GM21619 (cell line): ENCODE measurements at regions not wholly inside any gene's neighbourhood (a gene's known extent, or its start where the extent isn't known, plus 50 kb on each side); places are given as distances from the start of the nearest gene placed in this dataset.

Experiments
- ATAC-seq: cut with Tn5 transposase; IDR thresholded peaks from one replicate; pipeline ENCODE4 v1.9.1; 2021; ENCODE audit not compliant: unreplicated experiment

DNA sequence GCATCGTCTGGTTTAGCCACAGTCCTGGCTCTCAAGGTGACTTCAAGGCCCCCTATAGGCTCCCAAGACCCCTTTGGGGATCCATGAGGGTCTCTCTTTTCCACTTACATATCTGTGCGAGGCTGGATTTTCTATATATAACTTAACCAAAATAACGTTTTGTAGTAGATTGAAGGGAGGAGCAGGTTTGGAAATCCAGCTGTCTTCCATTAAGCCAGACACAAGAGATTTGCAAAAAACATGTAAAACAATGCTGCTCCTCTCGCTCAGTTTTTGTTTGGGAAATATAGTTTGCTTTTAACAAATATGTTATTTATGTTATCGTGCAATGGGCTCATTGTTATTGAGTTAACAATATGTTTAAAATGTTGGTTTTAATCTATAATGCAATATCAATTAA, 811.2 kb downstream of the TYW1 start:
- no peak for ATAC-seq

DNA sequence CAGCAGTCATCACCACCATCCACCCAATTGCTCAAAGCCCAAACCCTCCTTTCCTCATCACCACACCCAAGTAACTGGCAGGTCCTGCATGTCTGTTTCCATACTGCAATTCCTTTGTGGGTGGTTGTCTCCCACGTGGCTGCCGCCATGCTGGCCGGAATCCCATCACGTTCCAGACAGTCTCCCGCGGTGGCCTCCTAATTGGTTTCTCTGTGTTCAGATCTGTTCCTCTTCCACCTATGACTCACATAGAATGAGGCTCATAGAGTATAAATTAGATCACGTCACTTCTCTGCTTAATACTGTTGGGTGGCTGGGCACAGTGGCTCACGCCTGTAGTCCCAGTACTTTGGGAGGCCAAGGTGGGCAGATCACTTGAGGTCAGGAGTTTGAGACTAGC, 813.0 kb downstream of the TYW1 start:
- ATAC-seq: no peak

DNA sequence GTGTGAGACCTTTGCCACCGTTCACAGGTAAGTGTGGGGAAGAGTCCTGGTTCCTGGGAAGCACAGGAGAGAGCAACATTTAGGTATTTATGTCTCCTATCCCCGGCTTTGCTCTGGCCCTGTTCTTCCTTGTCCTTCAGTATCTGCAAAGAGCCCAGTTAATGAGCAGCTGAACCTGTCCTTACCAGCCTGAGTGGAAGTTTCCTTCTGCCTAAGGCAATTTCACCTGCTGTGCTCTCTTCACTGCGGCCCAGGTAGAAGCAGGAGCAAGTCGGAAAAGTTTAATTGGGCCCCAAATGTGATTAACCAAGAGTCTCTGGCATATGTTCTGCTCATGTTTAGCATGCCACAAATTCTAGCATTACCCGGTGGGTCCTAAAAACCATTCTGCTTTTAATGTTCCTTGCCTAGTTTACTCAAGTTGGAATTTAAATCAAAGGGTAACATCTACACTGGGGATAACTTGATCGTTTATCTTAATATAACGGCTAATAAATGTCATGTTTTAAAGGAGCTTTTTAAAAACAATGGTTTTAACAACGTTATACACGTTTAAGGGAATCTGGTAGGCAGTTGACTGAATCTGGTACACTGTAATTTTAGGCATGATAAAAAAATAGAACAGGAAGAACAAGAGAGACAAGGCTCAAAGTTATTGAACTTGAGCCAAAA, 817.1 kb downstream of the TYW1 start:
- ATAC-seq: no peak

DNA sequence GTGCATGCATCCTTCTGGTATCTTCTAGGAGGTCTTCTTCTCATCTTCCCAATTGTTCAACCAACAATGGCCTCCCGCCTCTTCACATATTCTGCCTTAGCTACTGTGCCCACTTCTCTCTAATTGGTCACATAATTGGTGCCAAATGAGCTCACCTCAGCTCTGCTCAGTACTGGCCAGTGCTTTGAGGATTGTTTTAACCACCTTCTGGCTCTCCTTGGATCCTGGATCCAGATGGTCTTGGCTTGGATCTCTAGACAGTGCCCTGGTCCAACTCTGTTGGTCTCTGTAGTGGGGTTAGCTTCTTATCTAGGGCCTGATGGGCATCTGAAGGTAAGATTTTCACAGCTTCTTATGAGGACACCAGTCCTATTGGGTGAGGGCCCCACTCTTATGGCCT, 820.8 kb downstream of the TYW1 start:
- no peak for ATAC-seq

DNA sequence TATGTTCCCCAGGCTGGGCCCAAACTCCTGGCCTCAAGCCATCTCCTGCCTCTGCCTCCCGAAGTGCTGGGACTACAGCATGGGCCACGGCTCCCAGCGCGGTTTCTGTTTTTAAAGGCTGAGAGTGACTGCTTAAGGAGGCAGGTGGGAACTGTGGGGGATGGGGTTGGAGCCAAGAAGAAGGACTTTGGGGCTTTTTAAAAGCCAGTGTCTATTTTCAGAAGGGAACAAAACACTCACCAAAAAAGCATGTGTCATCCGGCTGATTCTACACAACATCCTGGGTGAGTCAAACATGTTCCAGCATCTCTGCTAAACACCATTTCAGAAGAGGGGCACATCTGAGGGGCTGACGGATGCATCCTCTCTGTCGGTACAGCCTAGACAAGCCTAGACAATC, 824.5 kb downstream of the TYW1 start:
- ATAC-seq: no peak

DNA sequence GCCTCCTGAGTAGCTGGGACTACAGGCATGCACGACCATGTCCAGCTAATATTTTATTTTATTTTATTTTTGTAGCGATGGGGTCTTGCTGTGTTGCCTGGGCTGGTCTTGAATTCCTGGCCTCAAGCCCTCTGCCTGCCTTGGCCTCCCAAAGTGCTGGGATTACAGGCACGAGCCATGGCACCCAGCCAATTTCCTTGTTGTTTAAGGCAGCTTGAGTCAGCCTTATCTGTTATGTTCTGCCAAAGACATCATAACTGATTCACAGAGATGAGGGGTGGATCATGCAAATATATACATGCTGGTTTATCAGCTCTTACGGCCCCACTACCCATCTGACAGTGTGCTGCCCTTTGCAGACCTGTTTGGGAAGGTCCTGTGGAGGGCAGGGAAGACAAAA, 826.7 kb downstream of the TYW1 start:
- ATAC-seq: no peak

DNA sequence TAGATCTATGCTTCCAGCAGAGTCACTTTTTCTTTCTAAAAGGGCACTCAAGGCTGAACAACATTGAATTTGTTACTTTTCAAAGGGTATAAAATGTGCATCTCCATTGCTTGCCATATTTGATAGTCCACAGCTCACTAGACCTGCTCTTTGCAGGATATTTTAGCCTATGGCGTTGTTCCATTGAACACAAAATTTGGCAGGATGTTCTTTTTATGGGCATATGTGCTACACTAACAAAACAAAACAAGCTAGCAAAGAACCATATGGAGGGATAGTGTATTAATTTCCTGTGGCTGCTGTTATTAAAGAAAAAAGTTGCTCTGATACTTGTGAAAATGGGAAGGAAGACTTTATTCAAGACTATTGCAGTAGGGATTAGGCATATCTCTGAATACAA, 828.7 kb downstream of the TYW1 start:
- no peak for ATAC-seq

DNA sequence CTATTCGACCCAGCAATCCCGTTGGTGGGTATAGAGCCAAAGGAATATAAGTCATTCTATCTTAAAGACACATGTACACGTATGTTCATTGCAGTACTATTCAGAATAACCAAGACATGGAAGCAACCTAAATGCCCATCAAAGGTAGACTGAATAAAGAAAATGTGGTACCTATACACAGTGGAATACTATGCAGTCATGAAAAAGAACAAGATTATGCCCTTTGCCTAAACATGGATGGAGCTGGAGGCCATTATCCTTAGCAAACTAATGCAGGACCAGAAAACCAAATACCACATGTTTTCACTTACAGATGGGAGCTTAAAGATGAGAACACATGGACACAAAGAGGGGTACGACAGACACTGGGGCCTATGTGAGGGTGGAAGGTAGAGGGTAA, 845.3 kb downstream of the TYW1 start:
- no peak for ATAC-seq

DNA sequence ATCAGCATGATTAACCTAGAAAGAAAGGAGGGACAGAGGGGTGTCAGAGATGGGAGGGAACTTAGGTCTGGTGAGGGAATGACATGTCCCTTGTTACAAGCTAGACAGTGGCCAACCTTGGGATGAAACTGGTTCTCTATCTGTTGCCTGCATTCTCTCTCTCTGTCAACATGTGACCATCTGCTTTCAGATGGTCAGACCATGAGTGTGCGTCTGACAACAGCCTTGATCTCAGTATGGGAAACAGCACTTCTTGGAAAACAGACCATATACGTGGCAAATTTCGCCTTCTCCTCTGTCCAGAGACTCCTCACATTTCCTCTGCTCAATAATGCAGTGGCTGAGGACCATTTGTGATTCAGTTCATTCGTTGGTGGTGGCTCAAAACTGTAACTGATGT, 845.9 kb downstream of the TYW1 start:
- ATAC-seq: no peak

DNA sequence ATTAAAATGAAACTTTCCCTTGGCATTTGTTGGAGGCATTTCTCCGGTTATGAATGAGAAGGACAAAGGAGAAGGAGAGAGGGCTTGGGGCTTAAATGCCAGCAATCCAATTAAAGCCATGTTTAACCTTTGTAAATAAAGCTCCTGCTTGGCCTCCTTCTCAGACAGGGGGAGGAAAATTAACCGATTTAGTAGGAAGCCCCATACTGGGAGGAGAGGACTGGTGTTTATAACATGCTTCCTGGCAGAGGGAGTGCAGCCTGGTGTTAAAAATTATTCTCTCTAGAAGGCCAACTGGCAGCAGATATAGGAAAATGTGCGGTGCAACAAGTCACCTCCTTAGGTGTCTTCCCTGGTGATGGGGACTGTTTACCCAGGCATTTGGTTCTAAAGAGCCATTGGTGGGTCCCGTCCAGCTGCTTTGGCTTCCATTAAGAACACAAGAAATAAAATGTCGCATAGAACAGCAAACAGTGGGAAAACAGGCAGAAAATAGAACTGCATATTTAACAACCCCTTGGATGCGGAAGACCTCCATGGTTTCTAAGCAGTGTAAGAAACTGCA, 846.5 kb downstream of the TYW1 start:
- no peak for ATAC-seq

DNA sequence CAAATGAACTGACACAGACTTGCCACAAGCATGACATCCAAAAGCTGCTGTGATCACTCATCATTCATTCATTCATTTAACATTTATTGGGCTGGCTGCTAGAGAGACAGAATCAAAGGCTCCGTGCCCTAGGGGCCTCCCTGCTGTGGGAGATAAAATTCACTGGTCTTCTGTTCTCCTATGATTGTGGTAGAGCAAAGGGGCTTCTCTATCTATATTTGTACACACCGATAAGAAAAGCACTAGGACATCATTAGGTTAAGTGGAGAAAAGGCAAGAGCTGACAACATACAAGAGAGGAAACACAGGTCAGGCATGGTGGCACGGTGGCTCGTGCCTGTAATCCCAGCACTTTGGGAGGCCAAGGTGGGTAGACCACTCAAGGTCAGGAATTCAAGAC, 847.0 kb downstream of the TYW1 start:
- no peak for ATAC-seq

DNA sequence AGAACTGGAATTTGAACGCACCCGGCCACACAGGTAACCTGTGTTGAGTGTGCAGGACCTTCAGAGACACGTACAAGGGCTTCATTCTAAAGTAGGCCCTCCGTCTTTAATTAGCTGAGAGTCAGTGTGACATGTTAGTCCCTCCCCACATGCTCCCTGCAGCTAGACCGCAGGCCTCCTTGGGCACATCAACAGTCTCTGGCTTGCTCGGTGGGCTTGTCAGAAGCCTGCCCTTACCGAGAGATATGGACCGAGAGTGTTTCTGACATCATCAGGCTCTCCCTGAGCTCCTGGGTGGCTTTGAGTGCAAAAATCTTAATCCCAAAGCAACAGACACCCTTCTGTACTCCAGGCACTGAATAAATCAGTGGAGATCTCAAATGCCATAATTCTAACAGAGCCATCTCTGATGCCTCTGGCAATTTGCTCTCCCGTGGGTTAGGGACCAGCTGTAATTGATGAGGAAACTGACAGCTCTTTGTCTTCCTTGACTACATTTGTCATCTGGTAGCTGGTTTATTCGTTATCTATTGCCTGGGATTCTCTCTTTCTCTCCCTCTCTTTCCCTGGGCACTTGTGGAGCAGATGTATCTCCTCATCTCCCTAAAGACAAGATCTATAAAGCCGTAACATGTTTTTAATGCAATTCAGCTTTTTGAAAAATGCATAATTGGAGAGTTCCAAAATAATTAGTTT, 850.6 kb downstream of the TYW1 start:
- no peak for ATAC-seq

DNA sequence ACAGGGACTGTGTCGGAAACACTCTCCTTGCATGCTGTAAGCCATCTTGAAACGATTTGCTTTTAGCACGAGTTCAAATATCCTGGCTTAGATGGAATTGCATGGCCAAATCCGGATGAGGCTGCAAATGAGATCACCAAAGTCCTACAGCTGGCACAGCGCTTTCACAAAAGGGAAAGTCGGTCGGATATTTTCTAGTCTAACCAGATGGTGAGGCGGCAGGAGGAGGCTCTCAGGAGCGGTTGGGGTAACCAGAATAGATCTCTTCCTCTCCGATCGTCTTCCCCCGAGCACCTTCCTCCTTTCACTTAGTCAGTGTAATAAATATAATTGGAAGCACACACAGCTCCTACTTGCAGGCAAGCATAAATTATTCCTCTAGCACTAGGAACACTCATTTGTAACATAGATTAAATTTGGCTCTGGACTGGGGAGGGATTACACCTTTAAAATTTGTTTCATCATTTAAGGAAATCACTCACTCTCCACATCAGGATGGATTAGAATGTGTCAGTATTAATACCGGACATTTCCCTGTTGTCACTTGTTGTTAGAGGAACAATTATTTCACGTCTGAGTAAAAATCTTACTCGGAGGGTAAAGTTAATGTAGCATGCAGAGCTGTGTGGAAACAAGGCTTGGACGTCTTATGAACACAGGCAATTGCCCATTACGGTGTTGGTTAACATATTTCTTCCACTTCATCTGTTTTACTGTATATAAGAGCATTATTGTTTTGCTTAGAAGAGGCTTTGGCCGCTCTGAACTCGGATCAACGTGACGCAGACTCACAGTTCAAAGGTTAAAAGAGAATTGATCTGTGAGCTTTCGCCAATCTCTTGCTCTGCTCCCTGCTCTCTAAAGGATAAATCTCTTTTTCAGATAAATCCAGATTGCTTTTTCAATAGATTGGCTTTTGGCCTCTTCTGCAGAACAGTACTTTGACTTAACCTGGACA, 857.9 kb downstream of the TYW1 start:
- ATAC-seq: no peak

DNA sequence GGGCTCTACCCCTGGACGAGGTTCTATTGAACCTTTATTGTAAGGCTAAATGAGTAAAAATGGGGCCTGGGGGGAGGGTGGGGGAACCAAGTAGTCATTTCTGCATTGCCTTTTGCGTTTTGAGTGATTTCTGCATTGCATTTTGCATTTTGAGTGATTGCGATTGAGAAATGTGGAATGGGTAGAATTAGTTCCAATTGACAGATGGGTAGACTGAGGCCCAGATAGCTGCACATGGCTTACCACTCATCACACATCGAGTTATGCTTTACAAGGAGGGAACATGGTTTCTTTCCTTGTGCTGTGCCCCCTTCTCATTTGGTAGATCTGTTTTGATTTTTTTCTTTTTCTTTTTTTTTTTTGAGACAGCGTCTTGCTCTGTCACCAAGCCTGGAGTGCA, 858.7 kb downstream of the TYW1 start:
- no peak for ATAC-seq

DNA sequence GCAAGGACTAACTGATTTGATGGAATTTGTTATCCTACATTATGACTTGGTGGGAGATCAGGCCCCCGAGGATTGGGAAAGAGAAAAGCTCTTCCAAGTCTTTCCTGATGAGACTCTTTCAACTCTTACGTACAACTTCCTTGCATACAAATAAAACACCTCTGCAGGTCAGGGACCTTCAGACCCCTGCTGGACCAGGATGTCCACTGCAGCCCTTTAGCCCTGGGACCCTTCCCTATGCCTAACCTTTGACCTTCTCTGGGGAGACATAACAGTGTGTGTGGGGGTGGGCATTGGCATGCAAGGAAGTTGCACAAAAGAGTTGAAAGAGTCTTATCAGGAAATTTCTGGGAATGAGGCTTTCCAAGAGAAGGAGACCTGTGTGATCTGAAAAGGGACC, 859.4 kb downstream of the TYW1 start:
- no peak for ATAC-seq

DNA sequence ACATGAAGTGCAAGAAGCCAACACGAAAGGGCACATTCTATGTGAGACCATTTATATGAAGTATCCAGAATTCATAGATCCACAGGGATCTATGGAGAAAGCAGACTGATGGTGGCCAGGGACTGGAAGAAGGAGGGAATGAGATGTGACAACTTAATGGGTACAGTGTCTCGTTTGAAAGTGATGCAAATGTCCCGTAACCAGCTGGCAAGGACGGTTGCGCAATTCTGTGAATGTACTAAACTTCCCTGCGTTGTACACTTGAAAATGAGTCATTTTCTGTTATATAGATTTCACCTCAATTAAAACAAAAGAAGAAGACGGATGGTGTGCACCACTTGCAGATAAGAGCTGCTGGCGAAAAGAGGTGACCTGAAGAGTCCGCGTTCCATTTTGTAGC, 861.1 kb downstream of the TYW1 start:
- no peak for ATAC-seq

DNA sequence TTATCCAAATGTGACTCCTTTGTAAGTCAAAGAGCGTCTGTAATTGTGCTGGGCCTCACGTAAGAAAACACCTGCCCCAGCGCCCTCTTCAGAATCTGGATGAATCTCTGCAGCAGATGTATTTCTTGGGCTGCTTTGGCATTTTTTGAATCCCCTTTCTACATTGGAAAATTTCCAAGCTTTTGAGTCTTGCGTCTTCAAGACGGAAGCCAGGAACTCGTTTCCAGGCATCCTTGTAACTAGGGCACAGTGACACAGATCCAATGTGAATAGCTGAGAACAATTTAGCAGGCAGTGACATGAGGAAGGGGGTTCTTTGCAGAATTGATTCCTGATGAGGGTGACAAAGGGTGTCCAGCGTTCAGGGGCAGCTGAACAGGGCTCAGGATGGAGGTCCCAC, 862.3 kb downstream of the TYW1 start:
- ATAC-seq: no peak

DNA sequence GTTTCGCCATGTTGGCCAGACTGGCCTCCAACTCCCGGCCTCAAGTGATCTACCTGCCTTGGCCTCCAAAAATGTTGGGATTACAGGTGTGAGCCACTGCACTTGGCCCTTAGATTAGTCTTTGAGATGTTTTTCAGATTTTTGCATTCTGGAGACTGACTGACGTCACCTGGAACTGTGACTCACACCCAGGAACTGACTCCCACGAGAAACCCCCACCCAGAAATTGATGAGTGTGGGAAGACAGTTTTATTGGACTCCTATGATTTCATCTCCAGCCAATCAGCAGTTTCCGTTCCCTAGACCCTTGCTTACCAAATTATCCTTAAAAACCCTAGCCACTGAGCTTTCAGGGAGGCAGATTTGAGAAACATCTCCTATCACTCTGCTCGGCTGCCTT, 867.3 kb downstream of the TYW1 start:
- no peak for ATAC-seq

DNA sequence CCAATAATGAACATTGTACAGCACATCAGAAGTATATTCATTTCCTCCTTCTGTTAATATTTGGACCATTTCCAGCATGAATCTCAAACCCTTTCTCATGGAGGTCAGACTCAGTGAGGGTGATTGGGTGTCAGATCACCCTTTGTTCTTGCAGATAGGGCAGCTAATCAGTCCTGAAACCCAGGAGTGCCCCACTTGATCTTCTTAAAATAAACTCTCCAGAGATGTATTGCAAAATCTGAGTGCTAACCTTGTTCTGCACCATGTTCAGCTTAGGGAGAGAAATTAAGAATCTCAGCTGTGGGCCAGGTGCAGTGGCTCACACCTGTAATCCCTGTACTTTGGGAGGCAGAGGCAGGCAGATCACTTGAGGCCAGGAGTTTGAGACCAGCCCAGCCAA, 869.4 kb downstream of the TYW1 start:
- ATAC-seq: no peak

DNA sequence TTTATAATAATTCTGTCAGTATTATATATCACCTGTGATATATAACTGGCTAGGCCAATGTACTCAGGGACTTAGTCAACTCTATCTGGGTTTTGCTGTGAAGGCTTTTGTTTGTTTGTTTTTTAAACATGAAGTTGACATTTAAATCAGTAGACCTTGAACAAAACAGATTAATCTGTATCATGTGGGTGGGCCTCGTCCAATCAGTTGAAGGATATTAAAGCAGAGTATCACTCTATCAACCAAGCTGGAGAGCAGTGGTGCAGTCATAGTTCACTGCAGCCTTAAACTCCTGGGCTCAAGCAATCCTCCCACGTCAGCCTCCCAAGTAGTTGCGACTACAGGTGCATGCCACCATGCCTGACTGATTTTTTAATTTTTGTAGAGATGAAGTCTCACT, 870.2 kb downstream of the TYW1 start:
- ATAC-seq: no peak

DNA sequence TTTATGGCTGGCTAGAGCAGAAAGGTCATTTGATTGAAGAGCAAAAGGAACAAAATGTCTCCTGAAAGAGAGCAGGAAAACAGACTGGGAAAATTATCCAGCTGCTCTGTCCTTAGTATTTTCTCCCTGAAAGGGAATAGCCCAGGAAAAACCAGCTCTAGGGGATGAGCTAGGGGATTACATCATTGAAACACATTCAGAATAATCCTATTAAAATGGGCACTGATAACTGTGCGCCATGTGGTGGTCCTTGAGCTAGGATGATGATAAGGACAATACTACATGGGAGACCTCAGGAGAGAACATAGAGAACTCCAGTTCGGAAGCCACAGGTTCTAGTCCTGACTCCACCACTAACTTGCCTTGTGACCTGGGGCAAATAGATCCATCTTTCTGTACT, 873.8 kb downstream of the TYW1 start:
- ATAC-seq: no peak

DNA sequence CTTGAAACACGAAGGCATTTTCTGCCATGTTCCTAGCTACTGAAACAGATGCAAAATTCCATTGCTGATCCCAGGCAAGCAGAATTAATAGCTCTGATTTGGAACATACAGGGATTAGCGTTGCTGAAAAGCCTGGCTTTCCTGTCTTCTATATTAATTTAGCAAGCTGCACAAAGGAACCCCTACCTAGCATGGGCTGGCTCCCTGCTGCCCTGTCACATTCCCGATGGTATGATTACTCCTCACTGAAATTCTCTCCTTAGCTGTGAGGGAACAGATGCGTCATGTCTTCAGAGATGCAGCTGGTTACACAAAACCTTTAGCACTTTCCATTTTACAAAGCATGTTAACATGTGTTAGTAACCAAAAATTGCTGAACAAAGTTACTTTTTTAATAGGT, 878.9 kb downstream of the TYW1 start:
- ATAC-seq: no peak
